AG09319 (cell line): ENCODE measurements at regions not wholly inside any gene's neighbourhood (a gene's known extent, or its start where the extent isn't known, plus 50 kb on each side); places are given as distances from the start of the nearest gene placed in this dataset.

Experiments used
- DNase-seq: peaks from one replicate; pipeline ENCODE4 v3.0.0-alpha.2; 2010; ENCODE audit warnings: low read depth; ENCODE audit errors: extremely low read depth
- TF ChIP-seq, protein P1 (sequence below): IDR thresholded peaks from 2 replicates; pipeline ENCODE4 v1.5.1; 2011; ENCODE audit warnings: low read depth, mild to moderate bottlenecking, inconsistent platforms, low read length, moderate library complexity

DNA sequence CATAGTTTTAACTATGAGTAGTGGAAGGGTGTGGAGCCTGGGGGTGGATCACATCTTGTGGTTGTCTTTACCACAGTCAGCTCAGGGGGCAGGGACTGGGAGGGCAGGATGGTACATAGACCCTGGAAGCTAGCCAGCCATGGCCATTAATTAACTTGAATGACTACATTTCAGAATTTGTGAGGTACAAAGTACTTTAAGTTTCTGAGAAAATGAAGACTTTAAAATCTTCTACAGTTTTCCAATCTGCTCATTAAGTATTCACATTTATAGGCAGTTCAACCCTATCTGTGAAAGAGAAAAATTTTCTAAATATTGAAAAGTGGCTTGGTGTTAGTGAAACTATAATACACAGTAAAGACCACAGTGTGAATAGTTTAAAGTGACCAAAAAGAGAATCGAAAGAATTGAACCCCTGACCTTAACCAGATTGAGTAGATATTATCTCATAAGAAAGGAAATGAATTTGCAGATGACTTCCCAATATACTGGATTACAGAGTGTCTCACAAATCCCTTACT is 234.2 kb upstream of the MEF2C start:
- no peak for DNase-seq
- TF ChIP-seq, protein P1, sequence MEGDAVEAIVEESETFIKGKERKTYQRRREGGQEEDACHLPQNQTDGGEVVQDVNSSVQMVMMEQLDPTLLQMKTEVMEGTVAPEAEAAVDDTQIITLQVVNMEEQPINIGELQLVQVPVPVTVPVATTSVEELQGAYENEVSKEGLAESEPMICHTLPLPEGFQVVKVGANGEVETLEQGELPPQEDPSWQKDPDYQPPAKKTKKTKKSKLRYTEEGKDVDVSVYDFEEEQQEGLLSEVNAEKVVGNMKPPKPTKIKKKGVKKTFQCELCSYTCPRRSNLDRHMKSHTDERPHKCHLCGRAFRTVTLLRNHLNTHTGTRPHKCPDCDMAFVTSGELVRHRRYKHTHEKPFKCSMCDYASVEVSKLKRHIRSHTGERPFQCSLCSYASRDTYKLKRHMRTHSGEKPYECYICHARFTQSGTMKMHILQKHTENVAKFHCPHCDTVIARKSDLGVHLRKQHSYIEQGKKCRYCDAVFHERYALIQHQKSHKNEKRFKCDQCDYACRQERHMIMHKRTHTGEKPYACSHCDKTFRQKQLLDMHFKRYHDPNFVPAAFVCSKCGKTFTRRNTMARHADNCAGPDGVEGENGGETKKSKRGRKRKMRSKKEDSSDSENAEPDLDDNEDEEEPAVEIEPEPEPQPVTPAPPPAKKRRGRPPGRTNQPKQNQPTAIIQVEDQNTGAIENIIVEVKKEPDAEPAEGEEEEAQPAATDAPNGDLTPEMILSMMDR, result no peak

DNA sequence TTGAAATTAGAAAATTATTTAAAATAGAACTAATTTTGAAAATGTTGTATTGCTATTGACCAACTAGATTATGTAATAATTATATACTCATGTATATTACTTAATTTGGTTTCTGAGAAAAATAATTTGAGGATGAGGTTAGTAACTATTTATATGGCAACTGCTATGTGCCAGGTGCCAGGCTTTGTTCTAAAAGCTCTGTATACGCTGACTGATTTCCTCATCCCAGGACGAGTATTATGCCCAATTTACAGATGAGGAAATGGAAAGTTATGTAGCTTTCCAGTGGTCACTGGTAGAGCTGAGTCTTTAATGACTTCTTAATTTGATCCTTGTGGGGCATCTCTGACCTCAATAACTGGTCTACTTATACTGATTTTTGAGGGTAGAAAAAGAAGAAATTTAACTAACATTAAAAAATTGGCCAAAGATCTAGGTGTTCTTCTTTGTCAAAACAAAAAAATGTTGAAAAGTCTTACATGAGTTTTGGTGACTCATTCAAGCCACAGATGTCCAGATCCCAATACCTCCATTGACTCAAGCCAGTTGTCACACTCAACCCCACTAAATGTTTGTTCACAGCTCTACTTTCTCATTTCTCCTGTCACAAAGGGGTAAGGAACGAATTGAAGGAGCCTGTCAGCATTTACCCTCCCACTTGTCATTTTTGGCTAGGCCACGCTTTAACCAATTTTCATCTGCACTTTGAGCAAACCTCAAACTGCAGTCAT is 228.1 kb upstream of the MEF2C start:
- DNase-seq, result no peak
- TF ChIP-seq, protein P1, result no peak

DNA sequence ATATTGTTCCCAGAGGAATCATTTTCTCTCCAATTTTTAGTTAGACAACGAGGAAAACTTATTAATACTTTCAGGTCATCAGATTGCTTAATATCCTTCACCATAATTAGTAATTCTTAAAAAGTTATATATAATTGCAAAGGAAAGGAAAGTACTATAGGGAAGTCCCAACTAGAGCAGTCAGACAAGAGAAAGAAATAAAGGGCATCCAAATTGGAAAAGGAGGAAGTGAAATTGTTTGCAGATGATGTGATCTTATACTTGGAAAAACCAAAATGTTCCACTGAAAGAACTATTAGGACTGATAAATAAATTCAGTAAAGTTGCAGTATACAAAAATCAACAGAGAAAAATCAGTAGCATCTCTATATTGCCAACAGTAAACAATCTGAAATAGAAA is 223.5 kb upstream of the MEF2C start:
- DNase-seq, result no peak

DNA sequence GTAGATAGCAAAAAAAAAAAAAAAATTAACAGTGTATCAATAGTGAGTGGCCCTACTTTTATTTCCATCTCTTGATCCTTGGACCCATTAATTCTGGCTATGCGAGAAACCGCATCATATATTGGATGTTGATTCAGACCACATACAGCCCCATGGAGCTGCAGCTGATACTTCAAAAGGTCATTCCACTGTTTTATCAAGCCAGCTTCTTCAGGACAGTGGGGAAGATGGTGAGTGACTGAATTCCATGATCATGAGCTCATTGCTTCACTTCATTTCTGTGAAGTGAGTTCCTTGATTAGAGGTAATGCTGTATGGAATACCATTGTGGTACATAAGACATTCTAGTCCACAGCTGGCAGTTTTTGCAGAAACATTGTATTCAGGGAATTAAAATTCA is 222.9 kb upstream of the MEF2C start:
- no peak for DNase-seq
- TF ChIP-seq, protein P1, result no peak

More for the DNA sequence above, 223.5 kb upstream of the MEF2C start:
- TF ChIP-seq, protein P1, result no peak

DNA sequence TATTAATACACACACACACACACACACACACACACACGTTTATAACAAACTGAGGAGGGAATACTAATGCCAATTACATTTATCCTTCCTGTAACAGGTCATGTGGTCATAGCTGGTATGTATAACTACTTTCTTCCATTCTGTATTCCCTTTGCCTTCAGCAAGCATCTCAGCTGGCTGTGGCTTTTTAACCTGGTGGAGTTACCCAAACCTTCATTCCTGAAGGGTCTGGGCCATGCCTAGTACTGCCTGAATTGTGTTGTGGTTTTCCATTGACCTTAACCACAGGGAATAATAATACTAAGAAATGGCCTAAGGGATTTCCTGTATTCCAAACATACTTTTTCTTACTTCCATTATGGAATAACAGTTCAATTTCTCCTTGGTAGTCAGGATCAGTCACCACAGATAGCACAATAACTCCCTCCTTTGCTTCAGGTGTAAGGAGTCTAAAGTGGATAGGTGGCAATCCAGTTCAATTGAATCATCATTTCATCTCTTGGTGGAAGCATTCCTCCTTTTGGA is 222.2 kb upstream of the MEF2C start:
- DNase-seq, result no peak
- TF ChIP-seq, protein P1, result no peak

DNA sequence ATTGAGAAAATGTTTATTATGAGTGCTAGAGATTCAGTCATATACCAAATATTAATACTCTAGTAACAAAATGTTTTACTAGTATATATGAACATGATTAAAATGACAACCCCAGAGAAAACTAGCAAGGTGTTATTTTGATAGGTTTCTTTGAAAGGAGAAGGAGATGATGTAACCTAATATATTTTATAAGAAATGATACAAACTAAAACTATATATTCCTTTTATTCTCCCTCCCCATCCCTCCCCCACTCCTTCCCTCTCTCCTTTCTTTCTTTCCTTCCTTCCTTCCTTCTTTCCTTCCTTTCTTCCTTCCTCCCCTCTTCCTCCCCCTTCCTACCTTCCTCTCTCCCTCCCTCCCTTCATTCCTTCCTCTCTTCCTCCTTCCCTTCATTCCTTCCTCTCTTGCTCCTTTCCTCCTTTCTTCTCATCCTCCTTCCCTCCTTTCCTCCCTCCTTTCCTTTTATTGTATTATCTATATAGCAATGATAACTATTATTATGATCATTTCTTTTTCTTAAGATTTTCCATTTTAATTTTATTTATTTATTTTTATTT is 215.3 kb upstream of the MEF2C start:
- TF ChIP-seq, protein P1, result no peak
- DNase-seq, result no peak

DNA sequence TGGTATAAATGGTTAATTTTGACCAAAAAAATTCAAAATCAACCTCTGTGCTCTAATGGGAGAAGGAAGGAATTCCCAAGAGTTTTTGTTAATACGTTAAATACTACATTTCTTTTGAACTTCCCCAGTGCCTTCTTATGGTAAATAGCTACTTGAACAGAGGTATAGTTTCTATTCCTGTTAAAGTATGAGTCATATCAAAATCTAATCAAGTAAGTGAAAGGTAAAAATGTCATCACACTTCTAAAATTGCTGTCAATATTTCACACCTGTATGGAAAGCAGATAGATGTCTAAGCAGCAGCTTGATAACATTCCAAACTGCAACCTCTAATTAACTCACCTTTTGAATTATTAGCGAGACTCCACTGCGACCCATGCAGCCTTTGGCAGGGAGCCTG is 214.1 kb upstream of the MEF2C start:
- TF ChIP-seq, protein P1, result no peak
- DNase-seq, result no peak
